DOHH2 (cell line): ENCODE measurements at regions not wholly inside any gene's neighbourhood (a gene's known extent, or its start where the extent isn't known, plus 50 kb on each side); places are given as distances from the start of the nearest gene placed in this dataset.

Source experiments
- H3F3A ChIP-seq: fragments of 200-600 bp; sonication (generic), shearing (Covaris generic); 2 replicates; pipeline ENCODE4 v1.6.0; 2016; ENCODE audit warnings: antibody characterized with exemption, mild to moderate bottlenecking; ENCODE audit not compliant: control insufficient read depth, insufficient read depth
- H3K27ac ChIP-seq: fragments of 200-600 bp; sonication (generic); 2 replicates; pipeline ENCODE4 v1.5.1; 2014; ENCODE audit warnings: low read depth, mild to moderate bottlenecking, low read length, moderate library complexity
- H3K27me3 ChIP-seq: fragments of 200-600 bp; sonication (generic); 2 replicates; pipeline ENCODE4 v1.6.1; 2014; ENCODE audit warnings: mild to moderate bottlenecking, low read length, mixed read lengths; ENCODE audit not compliant: control insufficient read depth
- H3K36me3 ChIP-seq: fragments of 200-600 bp; sonication (generic); 2 replicates; pipeline ENCODE4 v1.6.1; 2014; ENCODE audit warnings: mild to moderate bottlenecking, low read length, moderate library complexity, mixed read lengths; ENCODE audit not compliant: control insufficient read depth
- H3K4me1 ChIP-seq: fragments of 200-600 bp; sonication (generic); 2 replicates; pipeline ENCODE4 v1.6.1; 2014; ENCODE audit warnings: mild to moderate bottlenecking, low read length, mixed read lengths; ENCODE audit not compliant: control insufficient read depth
- H3K4me2 ChIP-seq: fragments of 200-600 bp; sonication (generic); 2 replicates; pipeline ENCODE4 v1.6.0; 2014; ENCODE audit warnings: mild to moderate bottlenecking, low read length, moderate library complexity
- H3K4me3 ChIP-seq: fragments of 200-600 bp; sonication (generic); 2 replicates; pipeline ENCODE4 v1.5.1; 2014; ENCODE audit warnings: mild to moderate bottlenecking, low read length, mixed read lengths
- H3K79me2 ChIP-seq: fragments of 200-600 bp; sonication (generic); 2 replicates; pipeline ENCODE4 v1.6.1; 2014; ENCODE audit warnings: mild to moderate bottlenecking, low read length, mixed read lengths; ENCODE audit not compliant: control insufficient read depth
- H3K9me2 ChIP-seq: fragments of 200-600 bp; sonication (generic); replicated peaks from 2 replicates; pipeline ENCODE4 v1.6.1; 2014; ENCODE audit warnings: mild to moderate bottlenecking, low read length, mixed read lengths; ENCODE audit not compliant: control insufficient read depth
- H3K9me3 ChIP-seq: fragments of 200-600 bp; sonication (generic); 2 replicates; pipeline ENCODE4 v1.6.1; 2014; ENCODE audit warnings: antibody characterized with exemption, low read length, mixed read lengths; ENCODE audit not compliant: control insufficient read depth, insufficient read depth
- H4K20me1 ChIP-seq: fragments of 200-600 bp; sonication (generic); 2 replicates; pipeline ENCODE4 v1.6.0; 2014; ENCODE audit warnings: low read depth, mild to moderate bottlenecking, antibody characterized with exemption, low read length, moderate library complexity; ENCODE audit not compliant: control insufficient read depth, insufficient read depth
- EZH2phosphoT487 ChIP-seq: fragments of 200-600 bp; sonication (generic); IDR thresholded peaks from 2 replicates; pipeline ENCODE4 v1.6.1; 2017; ENCODE audit warnings: borderline replicate concordance, mild to moderate bottlenecking, antibody characterized with exemption, low read length, moderate library complexity, mixed read lengths
- TF ChIP-seq, protein P1 (sequence below): fragments of 200-600 bp; sonication (generic); IDR thresholded peaks from one replicate; pipeline ENCODE4 v1.5.1; 2014; ENCODE audit warnings: antibody characterized with exemption, mild to moderate bottlenecking, low read depth, low read length; ENCODE audit not compliant: poor library complexity, severe bottlenecking

- Histone ChIP-seq H3K4me3 (no peak overlapping the region), H3K9me3 (no peaks in the 10 kb centered on the region), H3K79me2 (no peaks in the 10 kb centered on the region), H3K4me2 (no peak overlapping the region), H3K36me3 (no peaks in the 10 kb centered on the region; the same call in 1 of the 2 replicates), H3K4me1 (no peaks in the 10 kb centered on the region), H3K9me2 (no peaks in the 10 kb centered on the region), H3F3A (no peaks in the 10 kb centered on the region), H4K20me1 (no peaks in the 10 kb centered on the region), H3K27ac (no peak overlapping the region), H3K27me3 (no peaks in the 10 kb centered on the region)
- TF ChIP-seq EZH2phosphoT487 = no peak
- TF ChIP-seq, protein P1, sequence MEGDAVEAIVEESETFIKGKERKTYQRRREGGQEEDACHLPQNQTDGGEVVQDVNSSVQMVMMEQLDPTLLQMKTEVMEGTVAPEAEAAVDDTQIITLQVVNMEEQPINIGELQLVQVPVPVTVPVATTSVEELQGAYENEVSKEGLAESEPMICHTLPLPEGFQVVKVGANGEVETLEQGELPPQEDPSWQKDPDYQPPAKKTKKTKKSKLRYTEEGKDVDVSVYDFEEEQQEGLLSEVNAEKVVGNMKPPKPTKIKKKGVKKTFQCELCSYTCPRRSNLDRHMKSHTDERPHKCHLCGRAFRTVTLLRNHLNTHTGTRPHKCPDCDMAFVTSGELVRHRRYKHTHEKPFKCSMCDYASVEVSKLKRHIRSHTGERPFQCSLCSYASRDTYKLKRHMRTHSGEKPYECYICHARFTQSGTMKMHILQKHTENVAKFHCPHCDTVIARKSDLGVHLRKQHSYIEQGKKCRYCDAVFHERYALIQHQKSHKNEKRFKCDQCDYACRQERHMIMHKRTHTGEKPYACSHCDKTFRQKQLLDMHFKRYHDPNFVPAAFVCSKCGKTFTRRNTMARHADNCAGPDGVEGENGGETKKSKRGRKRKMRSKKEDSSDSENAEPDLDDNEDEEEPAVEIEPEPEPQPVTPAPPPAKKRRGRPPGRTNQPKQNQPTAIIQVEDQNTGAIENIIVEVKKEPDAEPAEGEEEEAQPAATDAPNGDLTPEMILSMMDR = no peak
These were observed 249.9 kb upstream of the RGS6 start for GRCh38 chr14:71682337-71682736.

DNA sequence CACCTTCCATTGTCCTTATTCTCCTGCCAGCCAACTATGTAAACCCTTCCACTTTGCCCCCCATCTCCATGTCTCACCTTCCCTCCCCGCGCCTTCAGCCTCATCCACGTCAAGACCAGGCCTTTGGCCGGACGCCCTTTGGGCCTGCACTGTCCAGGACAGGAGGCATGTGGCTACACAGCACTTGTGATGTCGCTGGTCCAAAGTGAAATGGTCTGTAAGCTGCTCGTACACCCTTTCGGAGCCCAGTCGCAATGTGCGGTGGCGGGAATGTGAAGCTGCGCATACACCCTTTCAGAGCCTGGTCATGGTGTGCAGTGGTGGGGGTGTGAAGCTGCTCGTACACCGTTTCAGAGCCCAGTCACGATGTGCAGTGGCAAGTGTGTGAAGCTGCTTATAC lies 247.9 kb upstream of the RGS6 start:
- Histone ChIP-seq H4K20me1 (no peaks in the 10 kb centered on the region), H3K9me3 (no peaks in the 10 kb centered on the region), H3F3A (no peaks in the 10 kb centered on the region), H3K4me3 (no peak overlapping the region), H3K9me2 (no peaks in the 10 kb centered on the region), H3K27me3 (no peaks in the 10 kb centered on the region), H3K79me2 (no peaks in the 10 kb centered on the region), H3K27ac (no peak overlapping the region), H3K36me3 (no peaks in the 10 kb centered on the region; the same call in 1 of the 2 replicates), H3K4me1 (no peaks in the 10 kb centered on the region), H3K4me2 (no peak overlapping the region)
- no peak for TF ChIP-seq EZH2phosphoT487
- TF ChIP-seq, protein P1 = no peak

- TF ChIP-seq, protein P1 = no peak
- TF ChIP-seq EZH2phosphoT487 = no peak
- H3K27ac ChIP-seq = no peak overlapping the region
- no peaks in the 10 kb centered on the region for H3F3A ChIP-seq
- H3K4me3 ChIP-seq = no peak overlapping the region
- no peaks in the 10 kb centered on the region for H3K27me3 ChIP-seq
- H4K20me1 ChIP-seq = no peaks in the 10 kb centered on the region
- no peaks in the 10 kb centered on the region for H3K4me1 ChIP-seq
- peaks cover 4% of the 10 kb centered on the region for H3K36me3 ChIP-seq
- H3K9me3 ChIP-seq = no peaks in the 10 kb centered on the region
- no peaks in the 10 kb centered on the region for H3K9me2 ChIP-seq
- no peak overlapping the region for H3K4me2 ChIP-seq
- no peaks in the 10 kb centered on the region for H3K79me2 ChIP-seq
These were observed 245.6 kb upstream of the RGS6 start for GRCh38 chr14:71686677-71687076.
